GM19324 (cell line): ENCODE measurements at regions not wholly inside any gene's neighbourhood (a gene's known extent, or its start where the extent isn't known, plus 50 kb on each side); places are given as distances from the start of the nearest gene placed in this dataset.
"Not testable (repeated sequence)": the region's sequence is repeated elsewhere in the genome, so short reads cannot be mapped to it uniquely, and the experiment has no call there.

ENCODE experiments used
- ATAC-seq: cut with Tn5 transposase; IDR thresholded peaks from one replicate; pipeline ENCODE4 v1.9.1; 2021; ENCODE audit warnings: mild to moderate bottlenecking, moderate library complexity; ENCODE audit not compliant: unreplicated experiment, low FRiP score

GRCh38 chr4:15162465-15163283 is 160.4 kb downstream of the CPEB2 start:
- ATAC-seq: no peak

GRCh38 chr4:15163284-15163645 is 161.0 kb downstream of the CPEB2 start:
- ATAC-seq: no peak

GRCh38 chr4:15164571-15164970 is 162.3 kb downstream of the CPEB2 start:
- no peak for ATAC-seq

- ATAC-seq: no peak
Observed at GRCh38 chr4:15167743-15168142, 165.5 kb downstream of the CPEB2 start.

DNA sequence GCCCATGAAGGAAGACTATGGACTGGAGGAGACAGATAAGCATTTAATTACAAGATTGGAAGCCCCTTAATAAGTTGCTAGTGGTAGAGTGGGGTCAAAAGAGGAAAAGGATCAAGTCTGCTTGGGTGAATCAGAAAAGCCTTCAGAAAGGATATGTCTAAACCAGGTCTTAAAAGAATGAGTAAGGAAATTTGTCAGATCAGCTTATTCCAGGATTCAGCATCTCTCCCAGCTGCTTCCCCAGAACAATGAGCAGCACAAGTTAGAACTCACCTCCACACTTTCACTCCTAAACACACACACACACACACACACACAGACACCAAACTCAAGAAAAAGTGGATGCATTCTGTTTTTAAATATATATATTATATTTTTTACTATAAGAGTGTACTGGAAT is 166.5 kb downstream of the CPEB2 start:
- no peak for ATAC-seq

- ATAC-seq: no peak
Observed at GRCh38 chr4:15171725-15172124, 169.4 kb downstream of the CPEB2 start.

DNA sequence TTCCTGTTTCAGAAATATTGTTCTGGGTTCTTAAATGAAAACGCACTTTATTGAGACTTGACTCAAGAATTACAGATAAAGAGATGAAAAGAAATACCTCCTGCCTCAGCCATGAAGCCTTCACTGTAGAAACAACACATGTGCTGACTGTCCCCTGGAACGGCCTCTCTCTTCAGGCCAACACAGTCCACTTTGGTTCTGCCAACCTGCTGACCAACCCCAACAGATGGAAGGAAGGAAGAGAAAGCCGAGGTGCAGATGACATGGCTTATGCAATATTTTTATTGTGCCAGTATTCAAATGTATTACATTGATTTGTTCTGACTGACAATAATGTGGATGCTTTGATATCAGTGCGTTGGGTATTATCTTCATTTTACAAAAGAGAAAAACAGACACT is 171.0 kb downstream of the CPEB2 start:
- ATAC-seq: no peak

- ATAC-seq: not testable (repeated sequence)
Observed at GRCh38 chr4:15174168-15174567, 171.9 kb downstream of the CPEB2 start.

GRCh38 chr4:15179842-15180241 is 177.6 kb downstream of the CPEB2 start:
- ATAC-seq: not testable (repeated sequence)

DNA sequence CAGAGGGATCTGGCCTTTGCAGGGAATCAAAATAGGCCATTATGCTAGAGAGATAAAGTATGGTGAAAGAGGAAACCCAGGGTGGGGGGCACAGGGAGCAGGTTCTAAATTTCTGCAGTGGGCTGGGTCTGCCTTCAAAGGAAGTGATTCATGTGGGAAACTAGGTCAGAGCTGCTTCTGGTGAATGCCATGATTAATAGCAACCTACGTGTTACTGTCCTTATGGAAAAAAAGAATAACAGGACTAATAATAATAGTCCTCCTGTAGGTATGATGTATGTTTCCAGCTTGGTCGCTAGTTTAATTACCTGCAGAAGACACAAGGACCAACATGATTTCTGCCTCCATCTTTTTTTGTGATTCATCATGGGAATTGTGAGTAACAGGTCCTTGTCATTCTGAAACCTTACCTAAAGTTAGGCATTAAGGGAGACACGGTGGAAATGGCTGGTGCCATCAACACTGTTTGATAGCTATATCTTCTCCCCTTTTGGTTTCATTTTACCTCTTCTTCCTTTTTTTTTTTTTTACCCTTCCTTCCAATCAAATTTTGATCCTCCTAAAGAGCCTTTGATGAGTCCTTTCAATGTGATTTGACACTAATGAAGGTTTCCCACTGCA is 180.4 kb downstream of the CPEB2 start:
- no peak for ATAC-seq

GRCh38 chr4:15186149-15186548 is 183.9 kb downstream of the CPEB2 start:
- ATAC-seq: no peak

- no peak for ATAC-seq
Observed at GRCh38 chr4:15186806-15187205, 184.5 kb downstream of the CPEB2 start.

- ATAC-seq: no peak
Observed at GRCh38 chr4:15188605-15189539, 186.6 kb downstream of the CPEB2 start.

DNA sequence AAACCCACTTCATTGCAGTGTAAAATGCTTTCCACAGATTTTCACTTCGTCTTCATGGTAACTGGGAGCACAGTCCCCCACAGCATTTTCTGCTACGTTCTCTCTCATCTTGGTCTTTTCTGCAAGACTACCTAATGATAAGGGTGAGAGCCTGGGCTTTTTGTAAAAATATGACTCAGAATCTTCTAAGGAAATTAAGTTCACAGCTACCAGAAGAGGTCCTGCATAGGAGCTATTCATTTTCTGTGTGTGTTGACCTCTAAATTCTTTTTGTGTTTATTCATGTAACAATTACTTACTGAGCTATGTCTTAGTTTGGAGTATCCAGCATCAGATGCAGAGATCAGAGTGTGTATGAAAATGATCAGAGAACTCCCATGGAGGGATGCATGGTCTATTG is 192.2 kb downstream of the CPEB2 start:
- ATAC-seq: no peak

DNA sequence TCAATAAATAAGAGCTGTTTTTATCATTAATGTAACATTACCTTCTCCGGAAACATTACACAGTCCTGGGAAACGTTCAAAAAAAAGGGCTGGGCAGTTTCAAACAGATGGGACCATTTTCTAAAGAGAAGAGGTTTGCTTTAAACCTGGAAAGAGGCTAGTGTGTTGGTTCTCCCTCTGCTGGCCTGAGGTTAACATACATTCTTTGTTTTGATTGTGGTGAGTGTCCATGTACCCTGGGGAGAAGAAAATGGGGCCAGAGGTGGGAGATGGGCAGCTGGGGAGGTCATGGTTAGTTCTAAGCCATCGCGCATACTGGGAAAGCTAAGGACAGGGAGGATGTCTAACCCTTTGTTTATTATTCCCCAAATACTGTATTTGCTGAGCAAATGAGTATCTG is 194.7 kb downstream of the CPEB2 start:
- no peak for ATAC-seq

DNA sequence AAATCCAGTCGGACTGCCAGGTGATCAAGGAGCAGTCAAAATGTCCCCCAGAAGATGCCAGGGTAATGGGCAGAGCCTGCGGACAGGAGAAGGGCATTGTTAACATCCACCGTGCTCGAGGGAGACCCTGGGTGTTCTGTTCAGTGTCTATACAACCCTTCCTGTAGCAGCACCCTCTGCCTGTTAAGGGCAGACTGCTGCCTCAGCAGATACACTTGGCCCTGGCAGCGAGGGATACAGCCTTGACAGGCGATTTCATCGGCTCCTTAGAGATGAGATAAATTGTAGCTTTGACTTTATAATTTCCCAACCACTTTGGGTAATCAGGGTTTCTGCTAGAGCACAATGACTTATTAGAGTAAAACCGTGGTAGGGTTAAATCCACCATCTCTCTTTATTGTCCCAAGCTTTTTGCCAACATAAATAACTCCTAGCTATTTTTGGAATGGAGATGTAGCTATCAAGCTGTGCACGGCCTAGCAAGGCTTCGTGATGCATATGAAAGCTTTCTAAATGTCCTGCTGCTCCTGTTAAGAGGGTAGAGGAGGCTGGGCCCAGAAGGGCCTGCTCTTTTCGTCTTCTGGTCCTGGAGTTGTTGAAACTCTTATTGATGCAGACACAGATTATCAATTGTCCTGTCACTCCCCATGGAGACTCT is 195.9 kb downstream of the CPEB2 start:
- no peak for ATAC-seq

DNA sequence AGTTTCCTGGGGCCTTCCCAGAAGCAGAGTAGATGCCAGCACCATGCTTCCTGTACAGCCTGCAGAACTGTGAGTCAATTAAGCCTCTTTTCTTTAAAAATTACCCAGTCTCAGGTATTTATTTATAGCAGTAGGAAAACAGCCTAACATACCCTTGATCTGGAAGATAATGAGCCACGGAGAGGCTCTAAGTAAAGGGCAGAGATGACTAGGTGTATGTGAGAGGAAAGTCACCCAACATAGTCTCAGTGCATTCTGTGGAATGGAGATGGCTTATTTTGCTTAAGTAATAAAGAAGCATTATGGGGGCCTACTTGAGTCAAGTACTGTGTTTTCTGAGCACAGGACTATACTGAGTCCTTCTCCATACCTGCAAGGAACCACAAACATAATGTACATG is 199.5 kb downstream of the CPEB2 start:
- no peak for ATAC-seq

DNA sequence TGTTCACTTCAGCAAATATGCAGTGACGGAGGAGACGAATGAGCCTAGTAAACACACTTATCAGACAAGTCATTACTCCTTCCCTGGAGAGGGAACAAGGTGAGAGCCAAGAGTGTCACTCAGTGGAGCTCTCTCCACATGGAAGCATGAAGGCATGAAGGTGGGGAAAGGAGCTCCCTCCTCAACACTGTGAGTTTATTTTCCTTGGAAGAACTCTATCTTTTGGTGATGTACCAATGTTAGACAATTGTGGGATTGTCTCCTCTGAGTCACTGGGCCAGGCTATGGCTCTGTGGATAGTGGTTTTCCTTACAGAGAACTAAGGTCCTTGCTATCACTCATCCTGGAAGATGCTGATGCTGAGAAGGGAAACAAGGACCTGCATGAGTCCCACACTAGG is 200.2 kb downstream of the CPEB2 start:
- ATAC-seq: no peak

DNA sequence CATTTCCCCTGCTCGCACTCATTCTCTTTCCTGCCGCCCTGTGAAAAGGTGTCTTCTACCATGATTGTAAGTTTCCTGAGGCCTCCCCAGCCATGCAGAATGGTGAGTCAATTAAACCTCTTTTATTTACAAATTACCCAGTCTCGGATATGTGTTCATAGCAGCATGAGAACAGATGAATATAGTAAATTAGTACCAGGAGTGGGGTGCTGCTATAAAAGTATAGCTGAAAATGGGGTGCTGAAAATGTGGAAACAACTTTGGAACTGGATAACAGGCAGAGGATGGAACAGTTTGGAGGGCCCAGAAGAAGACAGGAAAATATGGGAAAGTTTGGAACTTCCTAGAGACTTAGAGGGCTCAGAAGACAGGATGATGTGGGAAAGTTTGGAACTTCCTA is 204.2 kb downstream of the CPEB2 start:
- not testable (repeated sequence) for ATAC-seq

DNA sequence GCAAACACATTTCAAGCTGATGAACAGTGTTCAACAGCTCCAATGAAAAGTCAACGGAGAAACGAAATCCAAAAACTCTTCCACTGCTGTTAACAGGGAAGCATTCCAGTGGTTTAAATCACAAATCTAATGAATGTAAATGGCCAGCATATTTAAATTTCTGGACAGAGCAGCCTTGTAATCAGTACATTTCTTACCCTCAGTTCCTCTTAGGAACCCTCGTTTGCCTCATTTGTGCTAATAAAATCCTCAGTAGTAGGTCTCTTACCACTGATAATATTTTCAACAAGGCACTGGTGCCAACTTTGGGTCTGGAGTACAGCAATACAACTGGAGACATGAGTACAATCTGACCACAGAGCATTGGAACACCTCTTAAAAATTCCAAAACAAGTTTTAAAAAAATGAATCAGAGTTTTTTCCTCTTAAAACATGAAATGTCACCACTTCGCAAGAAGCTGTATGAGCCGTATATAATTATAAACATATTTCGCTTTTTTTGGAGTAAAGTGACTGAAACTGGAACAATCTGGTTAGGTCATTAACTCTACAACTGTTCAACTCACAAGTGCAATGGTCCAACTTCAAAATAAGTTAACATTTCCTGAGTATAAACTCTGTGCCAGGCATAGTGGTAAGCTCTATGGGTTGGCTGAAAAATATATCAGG is 211.2 kb downstream of the CPEB2 start:
- ATAC-seq: no peak
